K562 (cell line): ENCODE measurements at regions not wholly inside any gene's neighbourhood (a gene's known extent, or its start where the extent isn't known, plus 50 kb on each side); places are given as distances from the start of the nearest gene placed in this dataset.
A peak's percentile ranks its signal among the peaks of the same experiment; 100 is the strongest.

Source experiments
- ATAC-seq: fragments of 200-7000 bp; cut with Tn5 transposase; 3 replicates; pipeline ENCODE4 v1.9.1; 2020; ENCODE audit warnings: moderate library complexity
- BruUV-seq: library from RNA; stranded (reverse); fragments of 400-500 nt; replicated peaks from 2 replicates; lab custom pipeline; 2021; lab: Mats Ljungman, UMichigan
- CTCF ChIA-PET: fragments of 300-600 bp; formaldehyde crosslinking; extraction: SDS; loops from one replicate; lab custom pipeline; 2021; ENCODE audit warnings: low intra/inter-chr PET ratio; lab: Yijun Ruan, JAX
- POLR2A ChIA-PET: fragments of 300-600, 350-650 bp; sonication (Branson Sonifier 250); formaldehyde crosslinking; extraction: SDS; loops from one replicate; lab custom pipeline; 2021; ENCODE audit warnings: antibody characterized with exemption, inconsistent platforms; lab: Yijun Ruan, JAX
- DNase-seq, 4 experiments: peaks; one replicate each; pipeline versions ENCODE4 v3.0.0 to v3.0.0-alpha.2; 2011 to 2018; ENCODE audit warnings: low spot score in 3 of 4, mixed read lengths in 3 of 4; ENCODE audit errors: extremely low read depth in 1 of 4
- FAIRE-seq: peaks from 2 replicates; lab custom pipeline; 2011; peaks lifted over from hg19 to GRCh38; lab: Jason Lieb, UNC
- H2AFZ ChIP-seq: 2 replicates; pipeline ENCODE4 v1.6.0; 2011; ENCODE audit warnings: low read depth, low read length, control low read depth, inconsistent platforms
- H3K27ac ChIP-seq: fragments of 200-600 bp; 3 replicates; pipeline ENCODE4 v1.8.0; 2011; ENCODE audit warnings: low read depth, mild to moderate bottlenecking, control low read depth, inconsistent platforms, low read length, moderate library complexity, mixed read lengths; ENCODE audit errors: extremely low read depth
- H3K27me3 ChIP-seq, 2 experiments: fragments of 300-600 bp in 1 of 2; 2 replicates in 1 of 2; 3 replicates in 1 of 2; pipeline versions ENCODE4 v1.6.0 to v1.8.0; 2011; ENCODE audit warnings: inconsistent platforms in 2 of 2, low read length in 2 of 2, mild to moderate bottlenecking in 1 of 2, mixed read lengths in 1 of 2, moderate library complexity in 1 of 2; ENCODE audit not compliant: control insufficient read depth in 2 of 2, insufficient read depth in 2 of 2
- H3K36me3 ChIP-seq: fragments of 300-600 bp; 3 replicates; pipeline ENCODE4 v1.8.0; 2011; ENCODE audit warnings: mild to moderate bottlenecking, low read length, inconsistent platforms; ENCODE audit not compliant: control insufficient read depth, insufficient read depth
- H3K4me1 ChIP-seq, 2 experiments: fragments of 200-600 bp in 1 of 2; replicated peaks in 1 of 2; 2 replicates in 1 of 2; 3 replicates in 1 of 2; pipeline versions ENCODE4 v1.5.1 to v1.8.0; 2011; ENCODE audit warnings: inconsistent platforms in 2 of 2, low read length in 2 of 2, mild to moderate bottlenecking in 1 of 2, mixed read lengths in 1 of 2, moderate library complexity in 1 of 2; ENCODE audit not compliant: control insufficient read depth in 2 of 2, insufficient read depth in 2 of 2
- H3K4me2 ChIP-seq: 2 replicates; pipeline ENCODE4 v1.6.1; 2011; ENCODE audit warnings: low read length, control low read depth, inconsistent platforms, mixed read lengths; ENCODE audit not compliant: insufficient read depth
- H3K4me3 ChIP-seq: fragments of 200-600 bp; sonication (generic), shearing (Covaris generic); 2 replicates; pipeline ENCODE4 v1.5.1; 2016; ENCODE audit warnings: control low read depth, inconsistent platforms
- H3K79me2 ChIP-seq: fragments of 200-600 bp; 3 replicates; pipeline ENCODE4 v1.8.0; 2011; ENCODE audit warnings: low read length, inconsistent platforms; ENCODE audit not compliant: control insufficient read depth, insufficient read depth
- H3K9ac ChIP-seq, 2 experiments: 2 replicates each; pipeline versions ENCODE4 v1.6.0 to v1.6.1; 2011; ENCODE audit warnings: low read depth in 2 of 2, low read length in 2 of 2, control low read depth in 1 of 2, inconsistent platforms in 1 of 2, mild to moderate bottlenecking in 1 of 2, mixed read lengths in 1 of 2; ENCODE audit not compliant: insufficient read depth in 1 of 2
- H3K9me1 ChIP-seq: one replicate; pipeline ENCODE4 v1.6.0; 2011; ENCODE audit warnings: inconsistent platforms, mild to moderate bottlenecking, low read length, moderate library complexity; ENCODE audit not compliant: control insufficient read depth, insufficient read depth
- H3K9me3 ChIP-seq: replicated peaks from 2 replicates; pipeline ENCODE4 v1.5.1; 2011; ENCODE audit warnings: low read depth, low read length, inconsistent platforms; ENCODE audit not compliant: control insufficient read depth, insufficient read depth
- H4K20me1 ChIP-seq: replicated peaks from 2 replicates; pipeline ENCODE4 v1.6.1; 2011; ENCODE audit warnings: low read length, inconsistent platforms, mixed read lengths; ENCODE audit not compliant: control insufficient read depth, insufficient read depth
- GABPA ChIP-seq: fragments of 200-800 bp; sonication (Bioruptor generic); conservative IDR thresholded peaks from 2 replicates; pipeline ENCODE4 v1.6.1; 2016; ENCODE audit warnings: low read depth, missing genetic modification characterization, missing compliant biosample characterization
- HBP1 ChIP-seq: fragments of 450-650 bp; formaldehyde crosslinking; IDR thresholded peaks from 2 replicates; pipeline ENCODE4 v1.4.0; 2022; ENCODE audit warnings: missing genetic modification characterization
- HDAC1 ChIP-seq, 2 experiments: fragments of 450-650 bp; IDR thresholded peaks; 2 replicates each; pipeline ENCODE4 v1.6.1; 2016 to 2017; ENCODE audit warnings: inconsistent platforms in 1 of 2, mild to moderate bottlenecking in 1 of 2, moderate library complexity in 1 of 2
- ZFP36 ChIP-seq: fragments of 150-350 bp; IDR thresholded peaks from 2 replicates; pipeline ENCODE4 v1.6.1; 2018; ENCODE audit warnings: low read length, low read depth; ENCODE audit not compliant: partially characterized antibody
- ZNF280A ChIP-seq: fragments of 450-650 bp; IDR thresholded peaks from 2 replicates; pipeline ENCODE4 v1.6.1; 2018; ENCODE audit warnings: mild to moderate bottlenecking, low read depth; ENCODE audit not compliant: partially characterized antibody
- ZNF431 ChIP-seq: sonication (generic); formaldehyde crosslinking; IDR thresholded peaks from 2 replicates; pipeline ENCODE4 v1.8.0; 2022; ENCODE audit warnings: mild to moderate bottlenecking, missing genetic modification reagents
- WGBS: fragments of 100-300 bp; shearing (Covaris generic); methylation state at CpG from one replicate; pipeline ENCODE4 v1.1.6; 2016; ENCODE audit warnings: low coverage, mixed read lengths; ENCODE audit not compliant: insufficient coverage; ENCODE audit errors: missing lambda C conversion rate; 5-methylcytosine and 5-hydroxymethylcytosine counted together
- in situ Hi-C: fragments of 300-500 bp; cut with MboI; formaldehyde crosslinking; loops from 4 replicates; pipeline ENCODE4 v1.15.0; 2018; ENCODE audit warnings: inconsistent platforms, mixed read lengths
- intact Hi-C: fragments of 100-400 bp; cut with micrococcal nuclease; formaldehyde crosslinking; loops from 2 replicates; pipeline ENCODE4 v1.14.2; 2022

- WGBS, result 0% methylated on average over 1 of the region's 2 CpGs
- DNase-seq (no peak), ATAC-seq (no peak), FAIRE-seq (no peak)
- in situ Hi-C loops (no loop called here), intact Hi-C loops (no loop called here)
- no peaks in the 10 kb centered on the region for H3K36me3 ChIP-seq
- no peak overlapping the region for H3K9ac ChIP-seq
- H3K4me2 ChIP-seq, result no peak overlapping the region
- BruUV-seq, result no TSS peak
- peak; percentile 15 for TF ChIP-seq ZNF280A
- TF ChIP-seq ZFP36, result peak; percentile 68
- no peak for TF ChIP-seq GABPA (tag)
- no peaks in the 10 kb centered on the region for H3K4me1 ChIP-seq
- no peaks in the 10 kb centered on the region for H3K79me2 ChIP-seq
- no peaks in the 10 kb centered on the region for H3K9me3 ChIP-seq
- POLR2A ChIA-PET, result no interaction called here
- H3K27ac ChIP-seq, result no peak overlapping the region
- H2AFZ ChIP-seq, result no peak overlapping the region
- H3K9me1 ChIP-seq, result no peaks in the 10 kb centered on the region
- CTCF ChIA-PET, result no interaction called here
- 0 out of 5 replicates have a peak, but pooled peaks cover 0 to 4% of the 10 kb centered on the region in 2 experiments for H3K27me3 ChIP-seq
- H3K4me3 ChIP-seq, result no peak overlapping the region
- no peaks in the 10 kb centered on the region for H4K20me1 ChIP-seq
These were observed 111.5 kb upstream of the RAB18 start for GRCh38 chr10:27392606-27393005.

- no peak for ATAC-seq
- Histone ChIP-seq H3K36me3 (no peaks in the 10 kb centered on the region), H3K79me2 (no peaks in the 10 kb centered on the region), H3K4me3 (no peak overlapping the region), H3K9me1 (no peaks in the 10 kb centered on the region), H3K27me3 (0 out of 5 replicates have a peak, but pooled peaks cover 0 to 4% of the 10 kb centered on the region in 2 experiments), H4K20me1 (no peaks in the 10 kb centered on the region), H3K9ac (no peak overlapping the region), H3K9me3 (no peaks in the 10 kb centered on the region), H3K4me2 (no peak overlapping the region), H3K4me1 (no peaks in the 10 kb centered on the region), H2AFZ (no peak overlapping the region), H3K27ac (no peak overlapping the region)
- POLR2A ChIA-PET, result no interaction called here
- 0% methylated on average over 2 of the region's 2 CpGs for WGBS
- CTCF ChIA-PET, result no interaction called here
- intact Hi-C loops (no loop called here), in situ Hi-C loops (no loop called here)
- DNase-seq, result no peak
- TF ChIP-seq HBP1 (no peak), HDAC1 (IDR thresholded peaks at IDR 0.05) (no peak), ZNF431 (CRISPR knock-in tag) (no peak)
- no peak for FAIRE-seq
- BruUV-seq, result no TSS peak
These were observed 112.2 kb upstream of the RAB18 start for GRCh38 chr10:27391916-27392315.
